SU-DHL-6 (cell line): ENCODE measurements at regions not wholly inside any gene's neighbourhood (a gene's known extent, or its start where the extent isn't known, plus 50 kb on each side); places are given as distances from the start of the nearest gene placed in this dataset.

Source experiments
- H2AFZ ChIP-seq: fragments of 200-600 bp; sonication (generic); 2 replicates; pipeline ENCODE4 v1.6.1; 2014; ENCODE audit warnings: low read depth, mild to moderate bottlenecking, moderate library complexity, mixed read lengths, antibody characterized with exemption, low read length; ENCODE audit not compliant: severe bottlenecking
- H3F3A ChIP-seq: fragments of 200-600 bp; shearing (Covaris generic); 2 replicates; pipeline ENCODE4 v1.6.0; 2016; ENCODE audit warnings: antibody characterized with exemption, mild to moderate bottlenecking; ENCODE audit not compliant: insufficient read depth
- H3K27ac ChIP-seq: fragments of 200-600 bp; sonication (generic); 2 replicates; pipeline ENCODE4 v1.5.1; 2016; ENCODE audit warnings: low read depth, mild to moderate bottlenecking, low read length, moderate library complexity, mixed read lengths
- H3K27me3 ChIP-seq: fragments of 200-600 bp; sonication (generic), shearing (Covaris generic); 2 replicates; pipeline ENCODE4 v1.6.0; 2014; ENCODE audit warnings: mild to moderate bottlenecking, low read length
- H3K36me3 ChIP-seq: fragments of 200-600 bp; sonication (generic); 2 replicates; pipeline ENCODE4 v1.6.1; 2014; ENCODE audit warnings: mild to moderate bottlenecking, low read length, mixed read lengths
- H3K4me2 ChIP-seq: fragments of 300-600, 200-600 bp; shearing (Covaris generic), sonication (generic); 2 replicates; pipeline ENCODE4 v1.6.0; 2014; ENCODE audit warnings: low read length, low read depth, mild to moderate bottlenecking; ENCODE audit not compliant: poor library complexity, severe bottlenecking
- H3K4me3 ChIP-seq: fragments of 200-600 bp; sonication (generic); 2 replicates; pipeline ENCODE4 v1.5.1; 2014; ENCODE audit warnings: antibody characterized with exemption, low read length, mild to moderate bottlenecking, mixed read lengths; ENCODE audit not compliant: insufficient read depth, poor library complexity, severe bottlenecking
- H3K79me2 ChIP-seq: fragments of 200-600 bp; sonication (generic); 2 replicates; pipeline ENCODE4 v1.6.1; 2014; ENCODE audit warnings: mild to moderate bottlenecking, low read length, moderate library complexity; ENCODE audit not compliant: insufficient read depth
- H3K9ac ChIP-seq: fragments of 200-600 bp; sonication (generic); 2 replicates; pipeline ENCODE4 v1.7.0; 2014; ENCODE audit warnings: mild to moderate bottlenecking, low read length
- H3K9me2 ChIP-seq: fragments of 200-600 bp; sonication (generic); replicated peaks from 2 replicates; pipeline ENCODE4 v1.6.1; 2014; ENCODE audit warnings: low read length; ENCODE audit not compliant: insufficient read depth
- H3K9me3 ChIP-seq: fragments of 200-600 bp; sonication (generic); 2 replicates; pipeline ENCODE4 v1.6.1; 2014; ENCODE audit warnings: low read length, mixed read lengths; ENCODE audit not compliant: insufficient read depth
- H4K20me1 ChIP-seq: fragments of 200-600 bp; sonication (generic); 2 replicates; pipeline ENCODE4 v1.6.1; 2014; ENCODE audit warnings: low read depth, mild to moderate bottlenecking, antibody characterized with exemption, low read length, moderate library complexity, mixed read lengths
- EZH2phosphoT487 ChIP-seq: fragments of 200-600 bp; sonication (generic), shearing (Covaris generic); conservative IDR thresholded peaks from 2 replicates; pipeline ENCODE4 v1.6.1; 2018; ENCODE audit warnings: mild to moderate bottlenecking, antibody characterized with exemption, low read length, moderate library complexity, mixed read lengths
- TF ChIP-seq, protein P1 (sequence below): fragments of 200-600 bp; sonication (generic); IDR thresholded peaks from one replicate; pipeline ENCODE4 v1.5.1; 2017; ENCODE audit warnings: antibody characterized with exemption, mild to moderate bottlenecking, low read length, moderate library complexity; ENCODE audit not compliant: insufficient read depth, poor library complexity, severe bottlenecking

GRCh38 chr11:86119906-86120305 is 51.0 kb upstream of the PICALM start:
- H3K4me2 ChIP-seq, result no peak overlapping the region
- H3K36me3 ChIP-seq, result no peaks in the 10 kb centered on the region
- no peaks in the 10 kb centered on the region for H3K9me3 ChIP-seq
- H3K4me3 ChIP-seq, result no peak overlapping the region
- TF ChIP-seq EZH2phosphoT487, result no peak
- TF ChIP-seq, protein P1, sequence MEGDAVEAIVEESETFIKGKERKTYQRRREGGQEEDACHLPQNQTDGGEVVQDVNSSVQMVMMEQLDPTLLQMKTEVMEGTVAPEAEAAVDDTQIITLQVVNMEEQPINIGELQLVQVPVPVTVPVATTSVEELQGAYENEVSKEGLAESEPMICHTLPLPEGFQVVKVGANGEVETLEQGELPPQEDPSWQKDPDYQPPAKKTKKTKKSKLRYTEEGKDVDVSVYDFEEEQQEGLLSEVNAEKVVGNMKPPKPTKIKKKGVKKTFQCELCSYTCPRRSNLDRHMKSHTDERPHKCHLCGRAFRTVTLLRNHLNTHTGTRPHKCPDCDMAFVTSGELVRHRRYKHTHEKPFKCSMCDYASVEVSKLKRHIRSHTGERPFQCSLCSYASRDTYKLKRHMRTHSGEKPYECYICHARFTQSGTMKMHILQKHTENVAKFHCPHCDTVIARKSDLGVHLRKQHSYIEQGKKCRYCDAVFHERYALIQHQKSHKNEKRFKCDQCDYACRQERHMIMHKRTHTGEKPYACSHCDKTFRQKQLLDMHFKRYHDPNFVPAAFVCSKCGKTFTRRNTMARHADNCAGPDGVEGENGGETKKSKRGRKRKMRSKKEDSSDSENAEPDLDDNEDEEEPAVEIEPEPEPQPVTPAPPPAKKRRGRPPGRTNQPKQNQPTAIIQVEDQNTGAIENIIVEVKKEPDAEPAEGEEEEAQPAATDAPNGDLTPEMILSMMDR, result no peak
- no peak overlapping the region for H3K27ac ChIP-seq
- no peaks in the 10 kb centered on the region for H3K9me2 ChIP-seq
- H3K79me2 ChIP-seq, result no peaks in the 10 kb centered on the region
- no peak overlapping the region for H3K9ac ChIP-seq
- H3K27me3 ChIP-seq, result no peaks in the 10 kb centered on the region
- H2AFZ ChIP-seq, result no peak overlapping the region
- H3F3A ChIP-seq, result no peaks in the 10 kb centered on the region
- no peaks in the 10 kb centered on the region for H4K20me1 ChIP-seq

DNA sequence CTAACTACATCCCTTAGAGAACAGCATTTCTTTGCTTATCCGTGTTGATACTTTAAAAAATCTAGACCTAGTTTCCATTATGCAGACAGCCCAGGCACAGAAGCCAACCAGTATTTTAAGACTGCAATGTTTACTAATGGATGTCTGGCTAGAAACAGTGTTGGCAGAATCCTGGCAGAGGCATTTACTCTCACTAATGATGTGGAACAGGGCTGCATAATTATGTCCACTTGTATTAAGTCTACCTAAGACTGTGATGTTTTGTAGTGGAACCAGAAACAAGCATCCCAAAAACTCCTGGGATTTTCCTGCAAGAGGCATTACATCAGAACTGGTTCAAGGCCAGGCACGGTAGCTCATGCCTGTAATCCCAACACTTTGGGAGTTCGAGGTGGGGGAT is 50.2 kb upstream of the PICALM start:
- Histone ChIP-seq H3K79me2 (no peaks in the 10 kb centered on the region), H3K4me3 (no peak overlapping the region), H3K27me3 (no peaks in the 10 kb centered on the region), H3K27ac (no peak overlapping the region), H4K20me1 (no peaks in the 10 kb centered on the region), H3K4me2 (no peak overlapping the region), H3K9ac (no peak overlapping the region), H3K9me2 (no peaks in the 10 kb centered on the region), H2AFZ (no peak overlapping the region), H3K36me3 (no peaks in the 10 kb centered on the region), H3K9me3 (no peaks in the 10 kb centered on the region), H3F3A (no peaks in the 10 kb centered on the region)
- TF ChIP-seq, protein P1, result no peak
- no peak for TF ChIP-seq EZH2phosphoT487
